ENCODE measurements at regions not wholly inside any gene's neighbourhood (a gene's known extent, or its start where the extent isn't known, plus 50 kb on each side); places are given as distances from the start of the nearest gene placed in this dataset.

DNA sequence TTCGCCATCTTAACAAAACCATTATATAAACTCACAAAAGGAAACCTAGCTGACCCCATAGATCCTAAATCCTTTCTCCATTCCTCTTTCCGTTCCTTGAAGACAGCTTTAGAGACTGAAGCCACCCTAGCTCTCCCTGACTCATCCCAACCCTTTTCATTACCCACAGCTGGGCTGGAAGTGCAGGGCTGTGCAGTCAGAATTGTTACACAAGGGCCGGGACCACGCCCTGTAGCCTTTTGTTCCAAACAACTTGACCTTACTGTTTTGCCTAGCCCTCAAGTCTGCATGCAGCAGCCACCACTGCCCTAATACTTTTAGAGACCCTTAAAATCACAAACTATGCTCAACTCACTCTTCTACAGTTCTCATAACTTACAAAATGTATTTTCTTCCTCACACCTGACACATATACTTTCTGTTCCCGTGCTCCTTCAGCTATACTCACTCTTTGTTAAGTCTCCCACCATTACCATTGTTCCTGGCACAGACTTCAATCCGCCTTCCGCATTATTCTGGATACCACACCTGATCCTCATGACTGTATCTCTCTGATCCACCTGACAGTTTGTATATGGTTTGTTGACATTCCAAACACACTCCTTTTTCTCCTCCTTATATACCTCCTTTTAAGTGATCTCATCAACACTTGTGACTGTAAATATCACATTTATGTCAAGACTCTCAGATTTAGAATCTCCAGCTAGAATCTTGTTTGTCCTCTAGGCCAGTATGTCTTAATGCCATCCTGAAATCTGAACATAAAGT, 208.7 kb downstream of the KITLG start:
- H3K4me3 Mint-ChIP-seq (ENCODE audit: low read depth): no peak overlapping the region
- no peak for TF ChIP-seq CTCF (IDR thresholded peaks at IDR 0.05; ENCODE audit: unreplicated experiment)
- peaks cover 7% of the 10 kb centered on the region for H3K27me3 Mint-ChIP-seq
- H3K4me1 Mint-ChIP-seq (ENCODE audit: low read depth): no peaks in the 10 kb centered on the region
- DNase-seq (ENCODE audit: low spot score, unreplicated experiment): no peak
- no peaks in the 10 kb centered on the region for H3K36me3 Mint-ChIP-seq (ENCODE audit: insufficient read depth)
- no peak overlapping the region for H3K27ac Mint-ChIP-seq
- H3K9me3 Mint-ChIP-seq (ENCODE audit: low read depth): no peaks in the 10 kb centered on the region

DNA sequence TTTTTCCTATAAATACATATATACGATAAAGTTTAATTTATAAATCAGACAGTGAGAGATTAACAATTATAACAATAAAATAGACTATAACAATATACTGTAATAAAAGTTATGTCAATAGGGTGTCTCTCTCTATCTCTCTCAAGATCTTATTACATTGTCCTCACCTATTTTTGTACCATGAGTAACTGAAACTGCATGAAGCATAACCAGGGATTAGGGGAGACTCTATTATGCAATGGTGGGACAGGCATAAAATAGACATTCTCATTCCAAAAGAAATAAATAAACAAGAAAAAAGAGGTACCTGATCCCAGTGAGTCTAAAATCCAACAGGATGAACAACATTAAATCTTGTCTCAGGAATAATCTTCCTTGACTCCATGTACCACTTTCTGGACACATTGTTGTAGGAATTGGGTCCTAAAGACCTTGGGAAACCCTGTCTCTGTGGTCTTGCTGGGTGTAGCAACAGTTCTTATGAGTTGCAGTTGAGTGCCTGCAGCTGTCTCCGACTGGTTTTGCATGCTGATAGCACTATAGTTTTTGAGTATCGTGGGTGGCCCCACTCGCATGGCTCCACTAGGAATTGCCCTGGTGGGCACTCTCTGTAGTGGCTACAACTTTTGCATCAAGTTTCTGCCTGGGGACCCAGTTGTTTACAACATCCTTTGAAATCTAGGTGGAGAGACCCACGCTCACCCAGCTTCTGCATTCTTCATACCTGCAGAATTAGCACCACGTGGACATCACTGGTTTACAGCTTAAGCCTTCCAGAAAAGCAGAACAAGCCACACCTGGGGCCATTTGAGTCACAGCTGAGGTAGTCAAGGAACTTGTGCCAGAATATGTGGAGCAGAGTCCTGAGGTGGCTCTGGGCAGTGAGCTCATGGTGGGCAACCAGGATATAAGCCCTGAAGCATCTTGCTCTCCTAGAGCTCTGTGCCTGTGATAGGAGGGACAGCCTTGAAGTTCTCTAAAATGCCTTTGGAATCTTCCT, 204.7 kb downstream of the KITLG start:
- Mint-ChIP-seq H3K27me3 (no peaks in the 10 kb centered on the region), H3K9me3 (ENCODE audit: low read depth) (no peaks in the 10 kb centered on the region), H3K4me1 (ENCODE audit: low read depth) (no peaks in the 10 kb centered on the region), H3K27ac (no peak overlapping the region), H3K4me3 (ENCODE audit: low read depth) (no peak overlapping the region), H3K36me3 (ENCODE audit: insufficient read depth) (no peaks in the 10 kb centered on the region)
- TF ChIP-seq CTCF (IDR thresholded peaks at IDR 0.05; ENCODE audit: unreplicated experiment): no peak
- no peak for DNase-seq (ENCODE audit: low spot score, unreplicated experiment)

DNA sequence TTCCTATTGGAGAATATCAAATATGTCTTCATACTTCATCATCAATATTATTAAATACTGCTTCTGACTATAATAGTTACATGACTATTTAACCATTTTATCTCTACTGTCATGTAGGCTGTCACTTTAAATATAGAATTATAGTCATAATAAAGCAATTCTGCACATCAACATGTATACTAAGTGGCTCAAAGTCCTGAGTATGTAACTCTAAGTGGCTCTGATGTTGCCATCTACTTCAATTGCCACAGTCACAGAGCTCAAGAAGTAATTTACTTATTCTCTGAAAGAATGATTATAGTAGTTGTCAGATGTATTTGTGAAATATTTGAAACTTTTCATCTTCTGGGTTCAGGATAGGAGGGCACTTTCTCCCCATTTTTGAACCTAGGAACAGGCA, 202.3 kb downstream of the KITLG start:
- TF ChIP-seq CTCF (IDR thresholded peaks at IDR 0.05; ENCODE audit: unreplicated experiment): no peak
- H3K9me3 Mint-ChIP-seq (ENCODE audit: low read depth): peaks cover 3% of the 10 kb centered on the region
- H3K36me3 Mint-ChIP-seq (ENCODE audit: insufficient read depth): no peaks in the 10 kb centered on the region
- no peak overlapping the region for H3K27ac Mint-ChIP-seq
- DNase-seq (ENCODE audit: low spot score, unreplicated experiment): no peak
- no peaks in the 10 kb centered on the region for H3K27me3 Mint-ChIP-seq
- no peaks in the 10 kb centered on the region for H3K4me1 Mint-ChIP-seq (ENCODE audit: low read depth)
- H3K4me3 Mint-ChIP-seq (ENCODE audit: low read depth): no peak overlapping the region

DNA sequence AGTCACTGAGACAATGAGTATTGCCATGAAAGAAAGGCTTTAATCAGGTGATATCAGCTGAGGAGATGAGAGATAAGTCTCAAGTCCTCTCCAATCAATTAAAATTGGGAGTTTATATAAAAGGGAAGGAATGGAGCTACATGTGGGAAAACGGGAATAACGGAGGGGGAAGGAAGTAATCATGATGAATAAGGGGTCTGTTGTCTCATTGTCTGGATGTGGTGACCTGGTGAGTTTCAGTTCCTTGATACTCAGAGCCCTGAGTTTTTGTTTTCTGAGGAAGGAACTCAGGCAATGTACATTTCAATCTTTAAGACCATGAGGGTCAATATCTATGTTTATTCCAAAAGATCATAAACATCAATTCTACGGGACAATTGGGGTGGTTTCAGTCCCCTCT, 198.8 kb downstream of the KITLG start:
- Mint-ChIP-seq H3K27me3 (no peaks in the 10 kb centered on the region), H3K27ac (no peak overlapping the region), H3K9me3 (ENCODE audit: low read depth) (peaks cover 6% of the 10 kb centered on the region), H3K4me3 (ENCODE audit: low read depth) (no peak overlapping the region), H3K36me3 (ENCODE audit: insufficient read depth) (no peaks in the 10 kb centered on the region), H3K4me1 (ENCODE audit: low read depth) (no peaks in the 10 kb centered on the region)
- TF ChIP-seq CTCF (IDR thresholded peaks at IDR 0.05; ENCODE audit: unreplicated experiment): no peak
- no peak for DNase-seq (ENCODE audit: low spot score, unreplicated experiment)

DNA sequence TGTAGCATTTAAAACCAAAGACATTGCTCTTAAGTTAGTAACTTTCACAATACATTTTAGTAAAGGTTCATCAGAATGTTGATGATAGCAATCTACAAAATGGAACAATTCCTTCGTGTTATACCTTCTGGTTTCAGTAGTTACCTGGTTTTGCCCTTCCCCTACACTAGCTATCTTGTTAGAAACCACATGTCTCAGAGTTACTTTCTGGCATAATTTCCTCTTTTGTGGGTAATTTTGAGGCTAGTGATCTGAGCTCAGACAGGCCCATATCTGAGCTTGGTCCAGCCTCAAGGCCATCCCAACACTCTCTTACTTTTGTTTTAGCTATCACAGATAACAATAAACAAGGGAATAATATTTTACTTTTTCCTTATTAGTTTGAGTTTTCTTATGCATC, 196.9 kb downstream of the KITLG start:
- Mint-ChIP-seq H3K9me3 (ENCODE audit: low read depth) (peaks cover 6% of the 10 kb centered on the region), H3K4me3 (ENCODE audit: low read depth) (no peak overlapping the region), H3K36me3 (ENCODE audit: insufficient read depth) (no peaks in the 10 kb centered on the region), H3K27me3 (no peaks in the 10 kb centered on the region), H3K4me1 (ENCODE audit: low read depth) (no peaks in the 10 kb centered on the region), H3K27ac (no peak overlapping the region)
- no peak for DNase-seq (ENCODE audit: low spot score, unreplicated experiment)
- TF ChIP-seq CTCF (IDR thresholded peaks at IDR 0.05; ENCODE audit: unreplicated experiment): no peak
